HG03060 (cell line): ENCODE measurements at regions not wholly inside any gene's neighbourhood (a gene's known extent, or its start where the extent isn't known, plus 50 kb on each side); places are given as distances from the start of the nearest gene placed in this dataset.
"Not testable (repeated sequence)": the region's sequence is repeated elsewhere in the genome, so short reads cannot be mapped to it uniquely, and the experiment has no call there.

Source experiments
- ATAC-seq: cut with Tn5 transposase; IDR thresholded peaks from one replicate; pipeline ENCODE4 v1.9.1; 2021; ENCODE audit warnings: low read depth, moderate number of reproducible peaks; ENCODE audit not compliant: unreplicated experiment

DNA sequence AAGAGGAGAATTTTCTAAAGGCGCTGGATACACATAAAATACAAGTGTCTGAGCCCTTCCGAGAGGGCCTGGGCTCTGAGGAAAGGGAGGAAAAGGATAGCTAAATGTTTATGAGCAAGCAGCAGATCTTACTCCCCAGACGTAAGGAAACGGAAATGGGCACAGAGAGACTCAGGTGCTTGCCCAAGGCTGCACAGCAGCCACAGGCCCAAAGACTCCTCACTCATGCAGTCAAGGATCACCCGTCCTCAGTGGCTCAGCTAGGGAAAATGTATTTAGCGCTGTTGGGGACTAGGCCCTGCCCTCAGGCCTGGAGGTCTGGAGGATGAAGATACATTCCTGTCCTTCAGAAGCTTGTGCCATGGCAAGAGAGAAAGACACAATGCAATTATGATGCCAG lies 107.2 kb upstream of the SYT13 start:
- no peak for ATAC-seq

- ATAC-seq = no peak
Measured at GRCh38 chr11:45392591-45393091, 106.5 kb upstream of the SYT13 start.

DNA sequence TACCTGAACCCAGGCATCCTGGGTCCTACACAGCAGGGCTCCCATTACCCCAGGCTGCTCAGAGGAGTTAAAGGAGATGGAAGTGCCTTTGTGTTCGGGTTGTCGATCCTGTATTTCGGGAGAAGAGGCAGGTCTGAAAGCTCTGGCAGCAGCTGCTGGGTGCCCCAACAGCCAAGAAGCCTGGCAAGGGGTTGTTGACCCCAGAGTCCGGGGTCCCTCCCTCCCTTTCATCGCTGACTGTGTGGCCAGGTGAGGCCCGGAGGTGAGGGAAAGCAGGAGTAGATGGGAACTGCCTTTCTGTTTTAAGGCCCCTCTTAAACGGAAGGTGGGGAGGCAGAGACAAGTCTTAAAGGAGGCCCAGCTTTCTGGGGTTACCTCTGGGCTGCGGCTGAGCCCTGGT lies 106.0 kb upstream of the SYT13 start:
- no peak for ATAC-seq

DNA sequence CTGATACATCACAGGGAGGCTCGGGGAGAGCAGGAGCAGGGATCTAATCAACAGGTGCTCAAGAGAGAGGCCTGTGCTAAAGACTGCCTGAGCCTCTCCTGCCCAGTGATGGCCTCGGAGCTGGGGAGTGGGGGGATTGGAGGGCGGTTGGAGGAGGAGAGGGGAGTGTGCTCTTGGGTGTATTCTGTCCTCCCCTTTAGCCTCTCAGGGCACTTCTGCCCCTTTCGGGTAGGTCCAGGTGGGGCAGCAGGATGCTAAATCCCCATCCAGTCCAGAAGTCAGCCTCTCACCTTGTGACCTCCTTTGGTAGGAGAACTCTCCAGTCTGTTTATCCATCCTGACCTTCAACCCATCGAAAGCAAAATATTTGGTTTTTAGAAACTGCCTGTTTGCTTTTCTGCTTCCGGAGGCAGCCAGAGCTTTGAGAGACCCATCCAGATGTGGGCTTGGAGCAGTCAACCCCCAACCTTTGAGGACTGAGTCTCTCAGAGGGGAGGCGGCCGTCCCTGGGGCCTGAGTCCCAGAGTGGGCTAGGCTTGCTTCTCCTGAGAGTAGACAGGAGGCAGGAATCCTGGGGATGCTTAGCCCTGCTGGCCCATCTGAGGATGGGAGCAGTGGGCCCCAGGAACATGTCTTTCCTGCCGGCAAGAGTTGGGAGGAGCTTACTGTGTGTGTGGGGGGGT lies 105.2 kb upstream of the SYT13 start:
- ATAC-seq = no peak

- no peak for ATAC-seq
Measured at GRCh38 chr11:45390407-45390806, 104.3 kb upstream of the SYT13 start.

DNA sequence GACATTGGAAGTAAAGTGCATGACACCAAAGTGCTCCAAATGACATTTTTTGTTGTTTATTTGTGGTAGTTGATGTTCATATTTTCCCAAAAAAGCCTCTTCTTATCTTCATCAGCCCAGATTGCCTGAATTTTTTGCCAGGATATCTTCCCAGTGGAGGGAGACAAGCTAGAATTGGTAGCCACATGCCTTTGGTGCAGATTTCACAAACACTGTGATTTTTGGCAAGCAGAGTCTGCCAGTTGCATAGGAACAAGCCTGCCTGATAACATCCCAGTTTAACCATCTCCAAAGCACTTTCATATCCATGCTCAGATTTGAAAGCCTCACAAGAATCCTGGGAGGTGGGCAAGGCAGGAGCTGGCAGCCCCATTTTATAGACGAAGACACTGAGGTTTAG lies 102.3 kb upstream of the SYT13 start:
- no peak for ATAC-seq

DNA sequence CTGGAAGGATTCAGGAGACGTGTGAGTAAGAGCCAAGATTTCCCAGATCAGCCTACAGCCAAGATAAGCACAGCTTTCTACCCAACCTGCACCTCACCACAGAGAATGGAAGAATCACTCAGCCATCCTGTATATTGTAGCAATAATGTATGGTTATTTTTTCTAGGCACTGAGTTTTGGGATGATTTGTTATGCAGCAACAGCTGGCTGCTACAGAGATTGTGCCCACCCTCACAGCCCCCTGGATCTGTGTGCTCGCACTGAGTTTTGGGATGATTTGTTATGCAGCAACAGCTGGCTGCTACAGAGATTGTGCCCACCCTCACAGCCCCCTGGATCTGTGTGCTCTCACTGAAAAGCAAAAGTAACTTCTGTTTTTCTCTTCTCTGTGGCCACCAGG lies 101.7 kb upstream of the SYT13 start:
- not testable (repeated sequence) for ATAC-seq

GRCh38 chr11:45386972-45387371 lies 100.8 kb upstream of the SYT13 start:
- no peak for ATAC-seq

GRCh38 chr11:45385844-45386243 lies 99.7 kb upstream of the SYT13 start:
- no peak for ATAC-seq

GRCh38 chr11:45385423-45385822 lies 99.3 kb upstream of the SYT13 start:
- no peak for ATAC-seq

- ATAC-seq = no peak
Measured at GRCh38 chr11:45384711-45385241, 98.6 kb upstream of the SYT13 start.

- ATAC-seq = no peak
Measured at GRCh38 chr11:45384016-45384415, 97.9 kb upstream of the SYT13 start.

DNA sequence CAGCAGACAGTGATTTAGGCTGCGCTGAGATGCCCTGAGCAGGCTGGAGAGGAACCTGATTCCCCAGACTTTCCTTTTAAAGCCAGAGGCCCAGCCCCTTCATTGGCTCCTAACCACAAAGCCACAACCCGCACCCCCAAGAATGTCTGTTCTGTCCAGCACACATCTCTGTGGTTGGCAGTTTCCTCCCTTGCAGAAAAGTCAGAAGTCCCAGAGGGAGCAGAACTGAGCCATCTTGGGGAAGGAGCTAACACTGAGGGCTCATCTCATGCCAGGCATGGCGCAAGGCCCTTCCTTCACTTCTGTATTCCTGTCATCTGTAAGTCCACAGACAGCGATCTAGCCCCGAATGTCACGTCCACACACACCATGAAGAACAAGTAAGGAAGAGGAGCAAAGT lies 97.1 kb upstream of the SYT13 start:
- ATAC-seq = no peak

DNA sequence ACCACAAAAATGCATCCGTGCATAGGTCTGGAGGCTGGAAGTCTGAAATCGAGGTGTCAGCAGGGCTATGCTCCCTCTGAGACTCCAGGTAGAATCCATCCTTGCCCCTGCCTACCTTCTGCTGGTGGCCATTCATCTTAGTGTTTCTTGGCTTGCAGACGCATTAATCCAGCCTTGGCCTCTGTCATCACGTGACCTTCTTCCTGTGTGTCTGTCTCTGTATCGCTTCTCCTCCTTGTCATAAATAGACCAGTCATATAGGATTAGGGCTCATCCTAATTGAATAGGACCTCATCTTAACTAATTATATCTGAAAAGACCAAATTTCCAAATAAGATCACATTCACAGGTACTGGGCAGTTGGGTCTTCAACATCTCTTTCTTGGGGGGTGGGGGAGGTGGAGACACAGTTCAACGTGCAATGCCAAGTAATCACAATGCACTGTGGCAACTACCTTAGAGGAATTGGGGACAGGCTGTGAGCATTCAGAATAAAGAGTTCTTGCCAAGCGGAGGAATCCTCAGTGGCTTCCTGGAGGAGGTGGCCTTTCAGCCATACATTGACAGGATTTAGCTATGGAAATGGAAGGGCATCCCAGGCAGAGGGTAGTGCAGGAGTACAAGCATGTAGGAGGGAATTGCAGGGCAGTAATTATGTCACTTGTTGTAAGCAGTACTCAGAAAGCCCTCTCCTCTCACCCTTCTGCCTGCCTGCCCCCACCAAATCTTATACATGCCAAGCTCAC lies 96.2 kb upstream of the SYT13 start:
- no peak for ATAC-seq

GRCh38 chr11:45379162-45379863 lies 93.2 kb upstream of the SYT13 start:
- ATAC-seq = no peak

DNA sequence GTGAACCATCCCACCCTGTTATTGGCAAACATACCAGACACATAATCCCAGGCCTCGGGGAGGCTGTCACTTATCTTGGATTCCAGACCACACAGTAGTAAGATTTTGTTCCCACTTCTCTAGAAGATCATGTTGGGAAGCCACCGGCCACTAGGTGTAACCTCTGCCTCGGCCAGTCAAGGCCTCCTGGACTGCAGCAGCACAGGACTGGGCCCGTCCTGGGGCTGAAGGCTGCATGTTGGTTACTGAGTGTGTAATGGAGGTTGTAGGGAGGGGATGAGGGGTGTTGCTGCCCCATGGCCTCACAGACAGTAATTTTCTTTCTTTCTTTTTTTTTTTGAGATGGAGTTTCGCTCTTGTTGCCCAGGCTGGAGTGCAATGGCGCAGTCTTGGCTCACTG lies 92.4 kb upstream of the SYT13 start:
- no peak for ATAC-seq

GRCh38 chr11:45374653-45375059 lies 88.5 kb upstream of the SYT13 start:
- no peak for ATAC-seq

GRCh38 chr11:45374130-45374529 lies 88.0 kb upstream of the SYT13 start:
- no peak for ATAC-seq

DNA sequence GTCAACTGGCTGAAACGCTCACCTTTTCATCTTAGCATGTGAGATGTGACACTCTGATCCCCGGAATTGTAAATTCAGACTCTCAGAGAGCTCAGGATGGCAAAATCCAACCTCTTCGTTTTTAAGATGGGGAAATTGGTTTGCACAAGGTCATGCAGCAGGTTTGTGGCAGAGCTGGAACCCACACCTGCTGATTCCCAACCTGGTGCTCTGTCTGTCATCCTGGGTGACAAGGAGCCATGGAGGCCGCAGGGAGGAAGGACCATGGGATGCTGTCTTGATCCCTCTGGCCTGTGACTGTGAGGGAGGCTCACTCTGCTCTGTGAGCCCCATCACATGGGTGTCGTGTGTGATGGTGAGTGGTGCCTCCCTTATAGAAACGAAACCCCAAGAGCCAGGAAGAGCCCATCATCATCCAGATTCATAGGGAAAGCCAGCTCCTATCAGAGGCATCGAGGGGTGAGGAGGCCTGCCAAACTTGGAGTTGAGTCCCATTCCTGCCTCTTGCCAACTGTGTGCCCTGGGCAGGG lies 87.4 kb upstream of the SYT13 start:
- no peak for ATAC-seq

DNA sequence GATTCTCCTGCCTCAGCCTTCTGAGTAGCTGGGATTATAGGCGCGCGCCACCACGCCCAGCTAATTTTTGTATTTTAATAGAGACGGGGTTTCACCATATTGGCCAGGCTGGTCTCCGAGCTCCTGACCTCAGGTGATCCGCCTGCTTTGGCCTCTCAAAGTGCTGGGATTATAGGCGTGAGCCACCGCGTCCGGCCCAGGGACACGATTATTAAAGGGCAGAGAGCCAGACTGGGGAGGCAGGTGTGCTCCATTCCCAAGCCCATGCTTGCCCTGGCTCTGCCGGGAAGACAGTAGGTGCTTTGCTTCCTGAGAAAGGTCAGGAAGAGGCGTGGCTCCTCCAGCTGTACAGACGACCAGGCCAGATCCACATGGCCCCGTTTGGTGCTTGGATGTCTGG lies 86.3 kb upstream of the SYT13 start:
- not testable (repeated sequence) for ATAC-seq
